HG02623 (cell line): ENCODE measurements at regions not wholly inside any gene's neighbourhood (a gene's known extent, or its start where the extent isn't known, plus 50 kb on each side); places are given as distances from the start of the nearest gene placed in this dataset.
"Not testable (repeated sequence)": the region's sequence is repeated elsewhere in the genome, so short reads cannot be mapped to it uniquely, and the experiment has no call there.

Experiments used
- ATAC-seq: cut with Tn5 transposase; IDR thresholded peaks from one replicate; pipeline ENCODE4 v1.9.1; 2021; ENCODE audit warnings: moderate library complexity; ENCODE audit not compliant: unreplicated experiment

DNA sequence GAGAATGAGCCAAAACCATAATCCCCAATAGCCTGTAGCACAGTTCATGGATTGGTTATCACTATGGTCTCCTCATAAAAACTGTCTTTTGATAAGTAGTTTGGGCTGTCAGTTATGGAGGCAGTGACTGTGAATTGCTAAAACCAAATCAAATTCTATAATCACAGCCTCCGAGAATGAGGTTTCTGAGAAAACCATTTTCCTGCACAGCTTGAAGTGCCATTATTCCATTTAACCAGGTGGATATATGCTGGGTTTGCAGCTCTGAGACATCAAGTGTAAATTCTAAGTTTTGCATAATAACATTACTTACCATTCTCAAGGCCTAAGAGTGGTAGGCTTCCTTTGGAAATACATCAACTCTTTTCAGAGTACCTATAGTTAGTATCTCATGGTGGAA lies 485.4 kb downstream of the FRK start:
- ATAC-seq, result no peak

DNA sequence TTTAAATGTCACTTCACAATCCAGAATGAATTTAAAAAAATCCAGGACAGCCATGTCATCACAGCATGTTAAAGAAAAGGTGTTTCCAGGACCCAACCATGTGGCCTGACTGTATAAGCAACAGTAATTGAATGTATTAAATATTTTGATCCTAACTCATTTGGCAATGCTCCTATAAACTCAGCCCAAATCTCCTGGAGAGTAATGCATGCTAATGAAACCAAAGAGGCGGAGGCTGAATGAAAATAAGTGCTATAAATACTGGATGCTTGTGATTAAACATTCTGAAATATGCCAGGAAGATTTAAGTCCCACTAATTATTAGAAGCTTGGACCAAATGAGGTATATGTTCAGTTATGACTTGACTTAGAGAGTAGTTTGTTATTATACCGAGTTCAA lies 486.8 kb downstream of the FRK start:
- ATAC-seq, result no peak

DNA sequence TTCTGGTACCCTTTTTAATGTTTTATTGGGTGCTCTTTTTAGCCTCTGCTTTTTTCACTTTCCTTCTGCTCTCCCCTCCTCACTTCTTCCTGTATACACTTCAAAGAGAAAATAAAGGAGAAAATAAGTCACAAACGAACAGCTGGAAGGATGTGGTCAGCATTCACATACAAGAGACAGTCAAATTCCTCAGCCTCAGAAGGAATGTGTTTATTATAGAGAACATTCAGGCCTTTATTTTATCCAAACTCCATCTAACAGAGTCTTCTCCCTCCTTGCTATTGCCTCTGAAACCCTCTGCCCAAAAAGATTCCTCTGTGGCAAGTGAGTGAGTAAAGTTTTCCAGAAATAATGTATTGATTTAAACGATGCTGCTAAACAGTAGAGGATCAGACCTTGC lies 490.4 kb downstream of the FRK start:
- ATAC-seq, result no peak

DNA sequence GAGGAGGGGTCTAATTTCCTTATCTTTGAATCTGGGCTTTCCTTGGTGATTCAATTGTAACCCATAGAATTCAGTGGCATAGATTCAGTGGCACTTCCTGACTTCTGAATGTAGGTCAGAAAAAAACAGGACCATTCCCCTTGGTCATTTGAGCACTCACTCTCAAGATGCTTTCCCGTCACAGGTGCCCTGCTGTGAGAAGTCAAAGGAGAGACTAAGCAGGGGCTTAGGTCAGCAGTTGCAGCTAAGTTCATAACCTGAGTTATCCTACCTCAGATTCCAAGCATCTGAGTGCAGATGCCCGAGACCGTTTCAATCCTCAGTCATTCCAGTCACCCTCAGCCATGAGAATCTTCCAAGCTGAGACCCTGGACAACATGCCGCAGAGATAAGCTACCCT lies 506.6 kb downstream of the FRK start:
- ATAC-seq, result no peak

DNA sequence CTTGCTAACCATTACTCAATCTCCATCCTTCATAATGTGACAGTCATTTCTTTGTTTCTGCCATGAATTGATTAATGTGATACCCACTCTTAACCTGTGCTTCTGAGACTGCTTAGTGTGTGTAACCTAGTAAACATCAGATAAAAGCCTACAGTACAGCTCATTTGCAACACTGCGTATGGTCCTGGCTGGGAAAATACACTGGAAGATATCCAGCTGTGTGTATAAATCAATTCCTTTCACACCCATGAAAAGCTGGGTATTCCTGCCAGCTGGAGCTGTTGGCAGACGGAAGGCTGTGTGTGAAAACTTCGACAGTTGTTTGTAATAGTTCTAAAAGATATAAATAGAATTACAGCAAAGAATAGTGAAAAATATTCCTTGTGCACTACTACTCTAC lies 509.2 kb downstream of the FRK start:
- ATAC-seq, result no peak

DNA sequence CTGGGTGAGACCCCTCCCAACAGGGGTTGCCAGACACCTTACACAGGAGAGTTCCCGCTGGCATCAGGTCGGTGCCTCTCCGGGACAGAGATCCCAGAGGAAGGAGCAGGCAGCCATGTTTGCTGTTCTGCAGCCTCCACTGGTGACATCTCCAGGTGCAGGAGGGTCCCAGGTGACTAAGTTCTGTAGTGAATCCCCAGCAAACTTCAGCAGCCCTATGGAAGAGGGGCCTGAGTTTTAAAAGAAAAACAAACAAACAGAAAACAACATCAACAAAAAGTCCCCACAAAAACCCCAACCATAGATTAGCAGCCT lies 515.1 kb downstream of the FRK start:
- no peak for ATAC-seq

DNA sequence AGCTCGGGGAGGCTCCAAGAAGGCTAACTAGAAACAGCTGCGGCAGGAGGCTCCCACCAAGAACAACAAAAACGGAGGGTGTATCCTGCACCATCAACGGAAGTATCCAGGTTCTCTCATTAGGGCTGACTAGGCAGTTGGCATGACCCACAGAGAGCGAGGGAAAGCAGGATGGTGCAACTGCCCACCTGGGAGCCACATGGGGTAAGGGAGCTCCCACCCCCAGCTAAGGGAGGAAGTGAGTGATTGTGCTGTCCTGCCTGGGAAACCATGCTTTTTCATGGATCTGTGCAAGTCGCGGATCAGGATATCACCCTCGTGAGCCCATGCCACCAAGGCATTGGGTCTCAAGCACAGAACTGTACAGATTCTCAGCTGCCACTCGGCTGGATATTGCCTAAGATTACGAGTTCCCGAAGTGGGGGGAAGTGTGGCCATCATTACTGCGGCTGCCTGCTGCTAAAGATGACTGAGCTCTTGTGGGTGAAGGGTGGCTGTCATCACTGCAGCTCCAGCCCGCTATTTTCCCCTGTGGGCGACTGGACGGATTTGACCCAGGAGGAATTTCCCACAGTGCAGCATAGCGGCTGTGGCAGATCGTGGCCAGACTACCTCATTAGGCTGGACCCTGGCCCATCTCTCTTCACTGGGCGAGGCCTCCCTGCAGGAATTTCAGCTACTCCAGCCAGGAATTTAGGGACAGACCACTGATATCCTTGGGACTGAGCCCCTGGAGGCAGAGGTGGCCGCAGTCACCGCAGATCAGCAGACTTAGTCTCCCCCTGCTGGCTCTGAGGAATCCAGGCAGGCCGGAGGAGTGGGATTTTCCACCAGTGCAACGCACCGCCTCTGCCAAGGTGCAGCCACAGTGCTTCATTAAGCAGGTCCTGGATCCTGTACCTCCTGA lies 515.7 kb downstream of the FRK start:
- ATAC-seq, result no peak

DNA sequence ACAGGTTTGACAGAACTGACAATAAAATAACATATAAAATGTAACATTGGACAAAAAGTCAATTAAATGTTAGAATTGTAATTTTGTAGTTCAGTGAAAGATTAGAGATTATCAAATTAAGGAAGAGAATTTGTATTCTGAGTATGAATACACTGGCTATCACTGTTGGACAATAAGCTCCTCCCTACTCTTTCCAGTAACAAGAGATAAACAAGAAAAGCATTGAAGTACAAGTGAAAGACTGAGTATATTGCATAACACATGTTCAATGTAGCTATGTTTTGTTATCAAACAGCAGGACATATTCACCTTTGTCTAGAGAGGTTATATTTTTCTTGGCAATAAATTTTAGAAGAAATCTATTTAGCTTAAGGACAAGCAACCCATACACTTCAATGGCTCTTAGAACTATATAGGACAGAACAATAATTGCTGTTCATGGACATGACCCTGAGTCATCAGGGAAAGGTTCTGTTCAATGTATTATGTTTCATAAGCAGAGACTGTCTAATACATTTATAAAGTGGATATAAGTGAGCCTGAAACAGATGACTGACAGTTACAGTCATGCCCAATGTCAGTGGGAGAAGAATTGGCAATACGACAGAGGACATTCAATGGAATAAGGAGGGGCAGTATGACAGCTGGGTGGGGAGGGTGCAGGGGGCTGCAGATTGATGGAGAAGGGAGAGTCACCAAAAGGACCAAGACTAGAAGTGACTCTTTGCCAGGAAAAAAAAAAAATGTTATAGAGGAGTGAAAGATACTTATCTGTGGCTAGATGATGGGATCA lies 520.4 kb downstream of the FRK start:
- no peak for ATAC-seq

DNA sequence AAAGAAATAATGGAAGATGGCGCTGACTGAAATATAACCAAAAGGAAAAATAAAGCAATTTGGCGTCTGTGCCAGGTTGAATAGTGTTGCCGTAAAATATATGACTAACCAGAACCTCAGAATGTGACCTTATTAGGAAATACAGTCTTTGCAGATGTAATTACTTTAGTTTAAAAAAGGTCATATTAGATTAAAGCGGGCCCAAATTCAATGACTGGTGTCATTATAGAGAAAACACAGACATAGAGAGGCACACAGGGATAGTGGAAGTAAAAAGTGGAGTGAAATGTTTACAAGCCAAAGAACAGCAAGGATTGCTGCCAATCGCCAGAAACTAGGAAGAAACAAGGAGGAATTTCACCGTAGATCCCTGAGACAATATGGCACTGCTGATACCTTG lies 521.2 kb downstream of the FRK start:
- no peak for ATAC-seq

DNA sequence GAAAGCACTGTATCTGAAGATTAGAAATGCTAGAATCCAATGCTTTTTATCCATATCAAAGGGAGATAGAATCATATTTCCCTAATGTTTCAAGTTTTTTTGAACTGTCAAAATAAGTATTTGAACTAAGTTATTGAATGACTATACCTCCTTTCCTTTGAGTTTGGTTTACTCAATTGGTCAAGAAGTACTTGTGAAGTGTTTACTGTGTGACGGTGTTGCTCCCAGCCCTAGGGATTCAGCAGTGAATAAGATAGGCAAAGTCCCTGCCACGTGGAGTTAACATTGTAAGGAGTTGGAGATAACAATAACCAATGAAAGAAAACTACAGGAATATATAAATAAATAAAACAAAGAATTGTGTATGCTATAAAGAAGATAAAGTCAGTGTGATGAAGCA lies 535.9 kb downstream of the FRK start:
- ATAC-seq, result no peak

DNA sequence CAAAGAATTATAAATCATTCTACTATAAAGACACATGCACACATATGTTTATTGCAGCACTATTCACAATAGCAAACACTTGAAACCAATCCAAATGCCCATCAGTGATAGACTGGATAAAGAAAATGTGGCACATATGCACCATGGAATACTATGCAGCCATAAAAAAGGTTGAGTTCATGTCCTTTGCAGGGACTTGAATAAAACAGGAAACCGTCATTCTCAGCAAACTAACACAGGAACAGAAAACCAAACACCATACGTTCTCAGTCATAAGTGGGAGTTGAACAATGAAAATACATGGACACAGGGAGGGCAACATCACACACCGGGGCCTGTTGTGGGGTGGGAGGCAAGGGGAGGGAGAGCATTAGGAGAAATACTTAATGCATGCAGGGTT lies 538.9 kb downstream of the FRK start:
- not testable (repeated sequence) for ATAC-seq

DNA sequence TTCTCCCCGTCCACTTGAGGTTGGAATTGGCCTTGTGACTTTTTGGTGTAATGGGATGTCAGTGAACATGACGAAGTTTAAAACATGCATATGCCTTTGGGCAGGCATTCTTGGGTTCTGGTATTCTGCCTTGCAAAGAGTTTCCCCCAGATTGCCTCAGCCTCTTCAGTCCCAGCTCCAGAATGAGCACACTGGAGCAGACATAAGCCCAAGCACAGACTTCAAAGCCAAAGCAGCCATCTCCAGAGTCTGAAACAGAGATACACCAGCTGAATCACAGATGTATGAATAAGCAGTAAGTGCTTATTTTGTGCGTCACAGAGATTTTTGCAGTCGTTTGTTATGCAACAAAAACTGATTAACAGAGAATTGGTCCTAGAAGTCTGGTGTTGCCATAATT lies 546.0 kb downstream of the FRK start:
- no peak for ATAC-seq

DNA sequence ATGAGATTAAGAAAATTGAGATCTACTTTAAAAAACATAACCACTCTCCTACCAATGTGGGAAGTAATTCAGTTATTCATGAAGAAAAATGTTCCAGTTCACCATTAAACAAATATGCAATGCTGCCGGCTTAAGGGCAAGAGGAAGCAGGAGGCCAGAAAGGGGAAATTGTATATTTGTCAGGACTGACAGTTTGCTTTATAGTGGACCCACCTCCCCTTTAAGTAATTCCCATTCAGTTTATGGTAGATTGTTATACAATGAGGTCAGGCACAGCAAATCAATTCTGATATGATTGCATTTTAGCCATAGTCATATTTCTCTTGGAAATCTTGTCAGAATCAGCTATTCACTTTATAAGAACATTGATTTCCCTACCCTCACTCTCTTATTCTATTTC lies 547.8 kb downstream of the FRK start:
- ATAC-seq, result no peak

DNA sequence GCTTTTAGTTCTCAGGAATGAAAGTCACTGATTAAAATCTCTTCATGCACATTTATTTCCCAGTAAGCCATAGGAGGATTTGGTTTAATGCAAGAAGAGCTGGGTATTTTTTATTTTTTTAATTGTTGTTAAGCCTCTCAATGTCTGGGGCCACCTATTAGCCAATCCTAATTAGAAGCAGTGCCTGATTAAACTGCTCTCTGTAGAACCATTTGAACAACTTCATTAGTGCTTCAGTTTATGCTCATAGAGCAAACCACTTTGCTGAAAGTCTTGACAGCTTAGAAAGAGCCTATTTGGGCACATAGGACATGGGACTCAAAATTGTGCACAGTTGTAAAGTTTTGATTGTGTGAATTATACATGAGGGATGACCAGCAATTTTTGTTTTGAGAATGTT lies 548.9 kb downstream of the FRK start:
- no peak for ATAC-seq

DNA sequence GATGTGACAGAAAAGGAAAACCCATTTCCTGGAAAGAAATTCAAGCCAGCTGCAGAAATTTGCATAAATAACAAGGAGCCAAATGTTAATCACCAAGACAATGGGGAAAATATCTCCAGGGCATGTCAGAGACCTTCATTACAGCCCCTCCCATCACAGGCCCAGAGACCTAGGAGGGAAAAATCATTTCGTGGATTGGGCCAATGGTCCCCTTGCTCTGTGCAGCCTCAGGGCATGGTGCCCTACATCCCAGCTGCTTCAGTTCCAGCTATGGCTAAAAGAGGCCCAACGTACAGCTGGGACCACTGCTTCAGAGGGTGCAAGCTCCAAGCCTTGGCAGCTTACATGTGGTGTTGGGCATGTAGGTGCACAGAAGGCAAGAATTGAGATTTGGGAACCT lies 558.3 kb downstream of the FRK start:
- not testable (repeated sequence) for ATAC-seq

DNA sequence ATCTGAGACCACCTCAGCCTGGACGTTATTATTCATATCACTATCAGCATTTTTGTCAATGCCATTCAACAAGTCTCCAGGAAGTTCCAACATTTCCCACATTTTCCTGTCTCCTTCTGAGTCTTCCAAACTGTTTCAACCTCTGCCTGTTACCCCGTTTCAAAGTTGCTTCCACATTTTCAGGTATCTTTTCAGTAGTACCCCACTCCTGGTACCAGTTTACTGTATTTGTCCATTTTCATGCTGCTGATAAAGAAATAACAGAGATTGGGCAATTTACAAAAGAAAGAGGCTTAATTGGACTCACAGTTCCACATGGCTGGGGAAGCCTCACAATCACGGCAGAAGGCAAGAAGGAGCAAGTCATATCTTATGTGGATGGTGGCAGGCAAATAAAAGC lies 565.5 kb downstream of the FRK start:
- no peak for ATAC-seq

DNA sequence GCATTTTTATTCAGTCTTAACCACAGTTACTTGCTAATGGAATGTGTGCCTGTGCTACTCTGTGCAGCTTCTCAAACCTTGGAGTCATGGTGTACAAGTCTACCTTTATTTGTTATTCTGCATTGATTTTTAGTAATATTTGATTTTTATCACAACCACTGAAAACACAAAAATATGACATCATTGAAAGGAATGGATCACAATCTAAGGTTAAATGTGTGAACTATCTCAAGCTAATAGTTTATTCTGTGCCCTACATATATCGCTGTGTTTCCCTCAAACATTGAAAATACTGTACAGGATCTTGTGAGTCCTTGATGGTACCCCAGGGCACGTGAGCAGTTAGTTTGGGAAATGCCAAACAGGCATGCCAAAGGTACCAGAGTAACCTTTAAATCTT lies 573.4 kb downstream of the FRK start:
- ATAC-seq, result no peak

DNA sequence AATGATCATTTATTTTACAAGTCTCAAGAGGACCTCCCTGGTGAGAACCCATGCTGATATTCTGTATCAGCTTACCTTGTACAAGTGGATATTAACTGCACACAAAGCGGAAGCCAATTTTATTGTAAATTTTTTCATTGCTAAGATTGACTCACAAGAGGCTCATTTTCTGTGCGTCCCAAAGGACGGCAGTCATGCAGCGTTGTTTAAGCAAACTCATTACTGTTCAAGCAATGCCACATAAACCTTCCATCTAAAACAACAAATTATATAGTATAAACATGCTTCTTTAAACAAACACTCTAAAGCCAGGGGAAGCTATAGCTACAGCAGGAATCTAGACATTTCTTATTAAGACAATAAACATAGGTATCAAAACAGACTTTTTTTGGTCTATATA lies 575.3 kb downstream of the FRK start:
- ATAC-seq, result no peak

DNA sequence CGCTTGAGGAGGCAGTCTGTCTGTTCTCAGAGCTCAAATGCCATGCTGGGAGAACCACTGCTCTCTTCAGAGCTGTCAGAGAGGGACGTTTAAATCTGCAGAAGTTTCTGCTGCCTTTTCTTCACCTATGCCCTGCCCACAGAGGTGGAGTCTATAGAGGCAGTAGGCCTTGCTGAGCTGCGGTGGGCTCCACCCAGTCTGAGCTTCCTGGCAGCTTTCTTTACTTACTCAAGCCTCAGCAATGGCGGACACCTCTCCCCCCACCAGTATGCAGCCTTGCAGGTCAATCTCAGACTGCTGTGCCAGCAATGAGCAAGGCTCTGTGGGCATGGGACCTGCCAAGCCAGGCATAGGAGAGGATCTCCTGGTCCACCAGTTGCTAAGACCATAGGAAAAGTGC lies 580.1 kb downstream of the FRK start:
- not testable (repeated sequence) for ATAC-seq

DNA sequence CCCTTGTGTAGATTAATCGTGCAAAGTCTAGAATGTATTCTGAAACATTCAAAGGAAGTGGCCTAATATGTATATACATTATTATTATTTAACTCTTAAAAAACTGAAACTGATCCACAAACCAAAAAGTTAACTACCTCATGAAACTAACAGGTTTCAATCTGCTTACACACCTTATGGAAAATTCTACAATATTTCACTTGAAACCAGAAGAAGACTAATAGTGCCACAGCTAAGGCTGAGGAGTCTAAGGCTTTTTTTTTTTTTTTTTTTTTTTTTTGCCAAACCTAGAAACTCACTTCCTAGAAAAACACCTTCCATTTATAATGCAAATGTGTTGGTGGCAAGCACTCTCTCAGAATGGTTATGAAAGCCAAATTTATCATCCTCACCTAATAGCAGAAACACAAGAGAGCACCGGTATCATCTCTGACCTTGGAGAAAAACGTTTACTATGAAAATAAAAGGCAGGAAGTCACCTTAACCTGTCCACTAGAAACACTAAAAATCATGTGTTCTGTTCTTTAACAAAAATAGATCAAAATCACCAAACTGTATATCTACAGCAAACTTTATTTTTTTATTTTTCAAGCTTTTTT lies 586.1 kb downstream of the FRK start:
- ATAC-seq, result no peak

DNA sequence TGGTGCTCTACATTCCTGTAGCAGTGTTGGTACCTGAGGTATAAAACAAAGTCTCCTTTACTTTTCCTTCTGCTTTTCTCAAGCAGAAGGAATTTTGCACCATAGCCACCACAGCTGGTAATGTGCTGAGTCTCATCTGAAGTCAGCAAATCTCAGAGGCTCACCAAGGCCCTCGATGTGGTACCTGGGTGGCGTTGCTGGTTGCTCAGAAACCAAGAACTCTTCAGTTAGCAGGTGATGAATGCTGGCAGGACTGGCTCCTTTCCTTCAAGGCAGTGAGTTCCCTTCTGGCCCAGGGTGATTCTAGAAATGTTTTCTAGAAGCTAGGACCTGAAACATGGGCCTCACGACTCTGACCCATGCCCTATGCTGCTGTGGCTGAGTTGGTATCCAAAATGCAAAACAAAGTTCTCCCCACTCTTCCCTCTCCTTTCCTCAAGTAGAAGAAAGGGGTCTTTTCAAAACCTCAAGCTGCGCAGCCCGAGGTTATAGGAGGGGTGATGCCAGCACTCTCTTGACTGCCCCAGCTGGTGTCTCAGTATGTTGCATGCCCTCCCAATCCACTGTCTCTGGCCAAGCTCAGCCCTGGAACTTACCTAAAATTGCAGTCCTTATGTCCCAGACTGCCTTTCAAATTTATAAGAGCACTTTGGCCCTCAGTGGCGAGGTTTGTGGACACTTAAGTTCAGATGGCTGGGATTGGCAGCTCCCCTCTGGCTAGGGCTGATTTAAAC lies 592.3 kb downstream of the FRK start:
- ATAC-seq, result no peak
